HEK293T (cell line): ENCODE measurements at regions not wholly inside any gene's neighbourhood (a gene's known extent, or its start where the extent isn't known, plus 50 kb on each side); places are given as distances from the start of the nearest gene placed in this dataset.

ENCODE experiments used
- ARNT ChIP-seq: fragments of 450-650 bp; IDR thresholded peaks from 2 replicates; pipeline ENCODE4 v1.6.1; 2017; ENCODE audit warnings: mild to moderate bottlenecking
- BHLHE40 ChIP-seq: fragments of 450-650 bp; IDR thresholded peaks from 2 replicates; pipeline ENCODE4 v1.6.1; 2016; ENCODE audit warnings: mild to moderate bottlenecking, moderate library complexity, borderline replicate concordance
- FOXA1 ChIP-seq: fragments of 450-650 bp; IDR thresholded peaks from 2 replicates; pipeline ENCODE4 v1.6.1; 2016; ENCODE audit warnings: mild to moderate bottlenecking
- FOXK2 ChIP-seq: fragments of 450-650 bp; IDR thresholded peaks from 2 replicates; pipeline ENCODE4 v1.6.1; 2016; ENCODE audit warnings: mild to moderate bottlenecking
- HDGF ChIP-seq: fragments of 450-650 bp; IDR thresholded peaks from 2 replicates; pipeline ENCODE4 v1.6.1; 2017; ENCODE audit warnings: antibody characterized with exemption, borderline replicate concordance
- LEF1 ChIP-seq: fragments of 450-650 bp; IDR thresholded peaks from 2 replicates; pipeline ENCODE4 v1.6.1; 2017; ENCODE audit warnings: mild to moderate bottlenecking, borderline replicate concordance
- SP1 ChIP-seq: fragments of 450-650 bp; IDR thresholded peaks from 2 replicates; pipeline ENCODE4 v1.6.1; 2017
- SUZ12 ChIP-seq: fragments of 450-650 bp; IDR thresholded peaks from 2 replicates; pipeline ENCODE4 v1.6.1; 2016; ENCODE audit warnings: mild to moderate bottlenecking
- ZNF384 ChIP-seq: fragments of 450-650 bp; IDR thresholded peaks from 2 replicates; pipeline ENCODE4 v1.6.1; 2016

DNA sequence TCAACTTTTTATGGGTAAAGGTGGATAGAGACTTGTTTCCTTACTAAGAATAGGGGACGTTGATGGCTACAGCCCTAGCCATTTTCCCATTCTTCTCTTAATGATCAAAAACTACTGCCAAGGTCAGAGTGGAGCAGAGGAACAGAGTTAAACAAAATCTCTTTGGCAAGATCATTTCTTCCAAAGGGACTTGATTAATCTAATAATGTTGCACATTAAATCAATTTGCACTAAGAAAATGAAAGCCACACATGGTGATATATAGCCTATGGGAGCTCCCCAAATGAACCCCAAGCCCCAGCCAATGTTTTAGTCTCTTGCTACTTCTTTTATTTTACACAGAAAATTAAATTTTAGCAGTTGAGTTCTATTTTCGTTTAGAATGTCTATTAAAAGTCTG, 954.5 kb upstream of the SOX9 start:
- TF ChIP-seq LEF1 (no peak), FOXA1 (no peak), ARNT (no peak), HDGF (no peak), FOXK2 (no peak), SUZ12 (no peak), BHLHE40 (no peak), SP1 (no peak), ZNF384 (no peak)
